Testis (tissue), 2 donors: ENCODE measurements at regions not wholly inside any gene's neighbourhood (a gene's known extent, or its start where the extent isn't known, plus 50 kb on each side); places are given as distances from the start of the nearest gene placed in this dataset.

Experiments
- CTCF ChIP-seq, 3 experiments: fragments of 450-650 bp in 2 of 3; fragments of 200-600 bp in 1 of 3; sonication (generic) in 1 of 3; IDR thresholded peaks; one replicate each; pipeline ENCODE4 v1.5.1; 2016 to 2019; ENCODE audit warnings: antibody characterized with exemption in 3 of 3, mild to moderate bottlenecking in 2 of 3, moderate library complexity in 1 of 3
- POLR2A ChIP-seq: fragments of 450-650 bp; IDR thresholded peaks from one replicate; pipeline ENCODE4 v1.6.1; 2017; ENCODE audit warnings: antibody characterized with exemption, mild to moderate bottlenecking, moderate library complexity

DNA sequence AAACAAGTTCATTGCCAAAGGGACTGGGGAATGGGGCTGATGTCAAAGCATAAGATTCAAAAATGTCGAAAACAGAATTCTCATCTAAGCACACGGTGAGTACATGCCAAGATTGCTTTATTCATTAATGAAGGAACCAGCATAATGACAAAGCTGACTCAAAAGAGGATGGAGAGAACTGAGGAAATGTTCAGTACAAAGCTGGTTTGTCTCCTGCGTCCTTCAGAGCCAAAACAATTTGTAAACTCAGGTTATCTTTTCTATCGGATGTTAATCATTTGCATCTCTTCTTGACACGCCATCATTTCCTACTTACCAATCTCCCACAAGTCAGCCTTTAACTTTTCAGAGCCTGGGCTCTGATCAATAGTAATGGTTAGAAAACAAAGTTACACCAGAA lies 195.6 kb upstream of the PMEPA1 start:
- TF ChIP-seq CTCF (IDR thresholded peaks at IDR 0.05) (no peak), POLR2A (no peak)
